ENCODE measurements at regions not wholly inside any gene's neighbourhood (a gene's known extent, or its start where the extent isn't known, plus 50 kb on each side); places are given as distances from the start of the nearest gene placed in this dataset.
"Not testable (repeated sequence)": the region's sequence is repeated elsewhere in the genome, so short reads cannot be mapped to it uniquely, and the experiment has no call there.

DNA sequence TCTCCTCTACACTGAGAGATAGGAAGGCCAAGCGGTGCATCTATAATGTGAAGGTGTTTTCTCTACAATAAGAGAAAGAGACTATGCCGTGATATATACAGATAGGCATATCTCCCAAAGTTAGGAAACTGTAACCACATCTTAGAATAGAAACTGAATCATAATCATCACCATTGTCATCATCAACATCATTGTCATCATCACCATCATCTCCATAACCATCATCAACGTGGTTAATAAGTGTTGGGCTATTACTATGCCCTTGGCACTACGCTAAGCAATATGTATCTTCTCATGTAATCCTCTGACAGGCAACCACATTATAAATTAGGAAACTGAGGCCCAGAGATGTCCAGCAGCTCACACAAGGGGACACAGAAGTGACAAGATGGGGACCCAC lies 369.9 kb downstream of the ANAPC1 start:
- DNase-seq: not testable (repeated sequence)

DNA sequence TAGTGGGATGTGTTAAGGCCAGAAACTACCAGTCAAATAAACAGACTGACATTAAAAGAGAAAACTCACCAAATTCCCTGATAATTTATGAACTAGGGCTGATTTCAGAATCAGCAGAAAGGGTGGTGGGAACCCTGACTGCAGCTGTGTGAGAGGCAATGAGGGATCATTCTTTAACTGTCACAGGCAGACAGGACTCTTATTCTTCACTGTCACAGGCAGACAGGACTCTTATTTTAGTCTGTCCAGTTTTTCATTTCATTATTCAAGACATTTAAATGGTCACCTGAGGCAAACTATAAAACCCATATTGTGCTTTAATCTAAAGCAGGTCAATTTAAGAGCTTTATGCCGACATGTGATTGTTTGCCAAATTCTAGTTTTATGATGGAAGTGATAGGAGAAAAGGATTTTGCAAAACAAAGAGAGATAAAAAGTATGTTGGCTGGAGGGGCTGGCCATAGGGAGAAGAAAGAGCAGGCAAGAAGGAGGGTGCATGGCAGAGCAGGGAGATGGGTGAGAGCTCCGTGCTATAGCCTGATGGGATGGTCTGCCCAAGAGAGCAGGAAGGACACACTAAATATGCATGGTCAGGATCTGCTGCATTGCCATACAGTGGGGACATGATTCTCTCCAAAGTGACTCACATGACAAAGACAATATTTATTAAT lies 366.8 kb downstream of the ANAPC1 start:
- DNase-seq: not testable (repeated sequence)

DNA sequence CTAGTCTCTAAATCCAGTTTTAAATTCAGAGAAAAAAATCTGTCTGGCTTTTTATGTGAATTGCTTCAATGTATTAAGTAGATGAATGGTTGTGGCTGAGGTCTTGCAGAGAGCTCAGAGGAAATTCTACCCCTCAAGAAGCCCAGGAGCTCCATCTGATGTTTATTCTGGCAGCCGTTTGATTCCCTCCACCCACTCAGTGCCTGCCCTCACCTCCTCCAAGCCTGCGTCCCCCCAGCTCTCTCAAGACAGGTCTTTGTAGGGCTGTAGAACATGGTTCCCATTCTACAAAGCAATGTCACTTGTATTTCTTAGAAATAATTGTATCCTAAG lies 366.3 kb downstream of the ANAPC1 start:
- DNase-seq: not testable (repeated sequence)

DNA sequence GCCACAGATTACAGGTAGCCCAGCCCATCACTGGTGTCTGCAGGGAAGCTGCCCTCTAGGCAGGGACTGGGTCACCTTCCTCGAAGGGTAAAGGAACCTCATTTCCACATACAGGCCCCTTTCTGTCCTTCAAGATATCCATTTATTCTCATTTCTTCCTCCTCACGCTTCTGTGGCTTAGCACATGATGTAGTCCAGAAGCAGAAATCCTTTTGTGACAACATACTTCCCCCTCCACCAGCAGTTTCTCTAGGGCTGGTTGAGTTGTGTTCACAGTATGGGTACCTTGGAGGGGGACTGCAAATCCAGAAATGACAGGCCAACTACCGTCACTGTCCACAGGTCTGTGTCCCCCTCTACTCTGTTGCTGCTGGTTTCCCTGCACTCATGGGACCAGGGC lies 364.9 kb downstream of the ANAPC1 start:
- DNase-seq: no peak

DNA sequence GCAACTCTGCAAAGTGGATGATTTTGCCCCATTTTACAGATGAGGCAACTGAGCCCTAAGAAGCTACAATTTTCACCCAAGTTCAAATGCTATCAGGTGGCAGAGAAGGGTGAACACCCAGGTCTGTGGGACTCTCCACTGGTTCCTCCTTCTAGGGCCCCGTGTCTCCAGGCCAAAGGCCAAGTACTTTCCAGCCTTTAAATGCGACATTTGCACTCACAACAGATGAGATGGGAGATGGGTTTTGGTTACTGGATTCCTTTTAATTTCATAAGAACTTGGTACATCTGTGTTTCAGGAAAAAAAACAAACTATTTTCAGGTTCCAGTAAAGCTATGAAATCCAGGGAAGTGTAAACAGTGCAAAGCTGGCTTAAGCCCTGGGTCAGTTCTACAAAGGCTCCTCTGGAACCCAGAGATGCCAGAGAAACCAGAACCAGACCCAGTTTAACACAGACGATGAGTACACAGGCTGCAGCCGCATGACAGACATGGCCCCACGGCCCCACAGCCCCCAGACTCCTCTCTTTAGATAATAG lies 361.7 kb downstream of the ANAPC1 start:
- DNase-seq: no peak

DNA sequence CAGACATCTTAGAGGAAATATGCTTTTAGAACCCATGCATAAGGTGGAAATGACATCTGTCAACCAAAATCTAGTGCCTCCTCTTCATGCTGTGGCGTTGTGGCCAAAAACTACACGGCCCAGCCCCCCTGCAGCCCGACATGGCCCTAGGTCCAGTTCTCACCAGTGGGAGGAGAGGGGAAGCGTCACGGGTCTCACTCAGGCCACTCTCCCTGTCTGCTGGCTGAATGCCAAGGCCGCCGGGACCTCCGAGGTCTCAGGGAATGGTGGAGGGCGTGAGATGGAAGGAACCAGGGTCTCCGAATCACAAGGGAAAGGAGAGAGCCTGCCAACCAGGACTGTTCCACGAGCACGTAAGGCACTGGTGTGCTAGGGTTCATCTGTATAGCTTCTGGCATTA lies 361.0 kb downstream of the ANAPC1 start:
- no peak for DNase-seq

DNA sequence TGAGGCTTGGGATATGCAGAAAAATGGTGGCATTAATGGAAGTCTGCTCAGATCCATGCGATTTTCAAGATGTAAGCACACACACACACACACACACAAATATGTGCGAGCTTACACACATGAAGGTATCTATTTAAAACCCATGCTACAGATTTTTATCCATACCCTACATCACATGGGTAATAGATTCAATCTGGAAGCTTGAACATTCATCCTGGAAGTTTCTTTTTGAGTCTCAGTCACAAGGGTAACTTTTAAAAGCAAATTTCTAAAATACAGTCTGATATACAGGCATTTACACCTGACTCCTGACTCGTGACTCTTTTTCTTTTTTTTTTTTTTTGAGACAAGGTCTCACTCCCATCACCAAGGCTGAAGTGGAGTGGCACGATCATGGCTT lies 359.0 kb downstream of the ANAPC1 start:
- DNase-seq: not testable (repeated sequence)

DNA sequence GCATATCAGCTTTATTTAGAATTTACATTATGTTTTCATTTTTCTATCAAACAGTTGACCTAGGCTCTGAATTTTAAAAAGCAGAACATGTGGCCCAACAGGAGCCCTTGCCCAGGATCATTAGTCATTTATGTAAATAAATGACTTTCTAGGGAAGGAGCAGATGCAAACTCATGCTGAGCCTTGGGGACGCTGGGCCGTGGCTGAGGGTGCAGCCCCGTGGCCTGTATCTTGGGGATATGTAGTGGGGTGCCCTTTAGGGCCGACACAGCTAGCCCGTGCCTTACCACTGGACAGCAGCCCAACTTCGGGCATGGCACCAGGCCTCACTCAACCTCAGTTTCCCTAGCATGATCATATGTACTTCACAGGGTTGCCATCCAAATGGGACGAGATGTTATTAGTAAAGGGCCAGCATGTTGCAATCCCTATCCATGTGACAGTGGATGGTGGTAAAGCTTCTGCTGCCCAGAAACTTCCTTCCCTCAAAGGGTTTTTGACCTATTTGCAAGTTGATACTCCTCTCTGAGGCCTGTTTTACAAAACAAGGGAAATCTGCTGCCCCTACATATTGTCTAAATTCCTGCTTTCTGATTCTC lies 357.9 kb downstream of the ANAPC1 start:
- DNase-seq: not testable (repeated sequence)

DNA sequence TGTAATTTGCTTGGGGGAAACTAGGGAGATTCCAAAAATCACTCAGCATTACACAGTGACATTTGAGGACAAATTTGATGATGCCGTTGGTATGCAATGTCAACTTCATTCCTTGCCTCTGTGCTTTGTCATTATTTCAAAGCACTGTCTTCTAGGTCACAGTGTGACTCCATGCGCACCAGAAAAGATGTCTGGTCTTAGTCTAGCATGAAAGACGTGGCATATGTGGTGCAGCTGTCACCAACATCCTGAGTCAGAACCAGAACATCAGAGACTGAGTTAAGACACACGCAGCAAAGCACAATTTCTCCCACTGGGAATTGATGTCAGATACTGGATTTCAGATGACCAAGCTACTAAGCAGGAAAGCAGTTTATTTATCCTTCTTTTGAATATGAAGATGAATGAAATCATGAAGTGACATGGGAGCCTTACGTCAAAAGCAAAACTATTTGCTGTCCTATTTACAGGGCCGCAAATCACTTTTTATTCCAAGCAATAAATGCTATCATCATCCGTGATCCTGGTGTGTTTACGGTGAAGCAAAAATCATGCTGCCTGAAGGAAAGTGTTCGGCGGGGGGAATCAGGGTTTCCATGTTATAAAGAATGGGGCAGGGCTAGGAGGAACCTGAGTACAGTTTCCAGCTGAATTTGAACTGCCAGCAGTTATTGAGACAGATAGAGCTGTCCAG lies 356.1 kb downstream of the ANAPC1 start:
- not testable (repeated sequence) for DNase-seq

DNA sequence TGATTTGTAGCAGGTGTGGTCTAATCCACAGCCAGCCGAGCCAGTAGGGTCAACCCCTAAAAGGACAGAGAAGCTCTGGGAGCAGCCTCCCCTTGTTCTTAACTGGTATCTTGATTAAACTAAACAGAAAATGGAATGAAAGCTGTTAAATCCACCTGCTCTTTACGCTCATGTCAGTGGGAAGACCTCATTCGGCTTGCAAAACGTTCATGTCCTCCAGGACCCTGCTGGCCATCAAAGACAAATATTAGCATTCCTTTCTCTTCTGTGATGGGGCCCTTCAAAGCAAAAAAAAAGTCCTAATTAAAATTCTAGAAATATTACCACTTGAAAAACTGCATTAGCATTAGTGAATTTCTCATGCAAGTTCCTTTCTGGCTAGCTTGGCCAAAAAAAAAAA lies 355.0 kb downstream of the ANAPC1 start:
- DNase-seq: not testable (repeated sequence)

DNA sequence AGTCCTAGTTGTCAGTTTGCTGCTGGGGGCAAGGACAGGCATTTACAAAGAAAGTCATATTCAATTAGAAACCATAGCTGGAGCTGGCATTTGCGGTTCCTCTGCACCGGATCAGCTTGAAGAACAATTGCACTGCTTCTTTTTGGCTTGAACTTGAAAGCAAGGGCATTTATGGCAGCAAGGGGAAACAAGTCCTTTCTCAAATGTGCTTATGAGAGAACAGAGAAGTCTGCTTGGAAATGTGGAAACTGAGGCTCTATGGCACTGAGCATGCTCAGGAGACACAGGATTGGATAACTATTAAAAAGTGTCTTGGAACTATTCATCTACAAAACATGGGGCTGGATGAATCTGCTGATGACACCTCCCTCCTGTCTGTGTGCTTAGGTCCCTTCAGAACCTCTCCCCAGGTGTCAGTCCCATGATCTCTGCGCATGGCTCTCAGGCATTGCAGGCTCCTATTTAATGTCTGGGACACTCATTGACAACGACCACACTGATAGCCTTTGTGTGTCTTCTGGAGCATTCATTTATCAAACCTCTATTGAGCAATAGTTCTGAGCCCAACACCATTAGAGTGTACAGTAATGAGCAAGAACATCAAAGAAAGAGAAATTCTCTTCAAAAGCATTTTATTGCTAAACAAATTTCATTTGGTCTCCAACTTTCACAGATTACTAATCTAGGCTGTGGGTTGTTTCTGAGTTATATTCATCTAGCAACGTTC lies 353.6 kb downstream of the ANAPC1 start:
- DNase-seq: not testable (repeated sequence)

DNA sequence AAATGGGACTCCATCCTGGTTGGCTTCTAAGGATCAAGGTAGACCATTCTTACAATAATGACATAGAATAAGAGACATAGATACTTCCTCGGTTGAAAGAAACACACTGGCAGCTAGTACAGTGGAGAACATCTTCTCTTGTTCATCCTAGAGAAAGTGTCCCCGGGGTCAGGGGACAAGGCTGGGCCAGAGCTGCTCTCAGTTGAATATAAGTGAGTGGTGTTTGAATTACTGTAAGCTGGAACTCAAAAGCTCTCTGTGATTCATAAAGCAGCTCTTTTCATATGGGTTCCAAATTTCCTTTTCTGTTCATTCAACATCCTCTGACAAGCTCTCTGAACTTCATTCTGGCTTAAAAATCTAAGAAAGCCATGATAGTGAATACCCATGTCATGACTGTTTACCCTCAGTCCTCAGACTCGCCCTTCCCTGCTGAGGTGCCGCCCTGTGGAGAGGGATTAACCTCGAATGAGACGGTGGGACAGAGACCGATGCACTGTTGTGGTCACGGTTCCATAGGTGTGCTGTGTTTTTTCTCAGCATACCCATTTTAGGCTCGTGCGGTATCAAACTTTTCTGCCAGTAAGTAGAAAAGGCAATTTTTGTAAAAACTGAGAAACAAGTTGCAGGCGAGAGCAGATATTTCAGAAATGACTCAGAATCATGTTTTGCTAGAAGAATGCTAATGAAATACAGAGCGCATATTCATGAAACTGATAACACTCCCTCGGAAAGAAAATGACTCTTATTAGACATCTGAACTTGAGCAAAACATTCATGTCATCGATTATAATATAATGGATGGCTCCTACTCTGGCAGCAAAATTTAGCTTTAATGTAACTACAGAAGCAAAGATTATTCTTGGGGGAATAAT lies 351.1 kb downstream of the ANAPC1 start:
- not testable (repeated sequence) for DNase-seq

DNA sequence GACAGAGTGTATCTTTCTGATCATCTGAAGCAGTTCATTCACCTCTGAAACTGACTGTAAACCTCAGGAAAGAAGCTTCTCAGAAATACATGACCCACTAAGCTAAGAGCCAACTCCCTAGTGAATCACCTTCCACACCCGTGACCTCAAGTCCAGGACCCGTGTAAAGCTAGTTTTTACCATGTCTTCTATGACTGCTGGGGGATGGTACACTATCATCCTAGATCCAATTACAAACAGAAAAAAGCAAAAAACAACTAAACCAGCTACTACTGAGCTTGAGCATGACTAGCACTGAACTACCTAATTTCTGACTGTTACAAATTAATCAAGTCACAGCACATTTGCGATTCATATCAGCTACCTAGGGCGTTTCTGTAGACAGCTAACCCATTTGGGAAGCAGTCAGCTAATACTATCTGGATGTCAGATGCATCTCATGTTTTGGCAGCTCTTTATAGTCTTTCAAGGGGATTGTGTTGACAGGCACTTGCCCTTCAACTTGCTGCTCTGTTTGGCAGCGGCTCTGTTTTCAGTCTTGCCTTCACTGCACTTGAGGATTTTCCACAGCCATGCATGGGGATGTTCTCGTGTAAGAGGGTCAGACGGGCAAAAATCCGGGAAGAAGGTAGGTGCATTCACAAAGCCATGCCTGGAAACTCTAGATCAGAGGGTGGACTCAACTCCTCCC lies 350.3 kb downstream of the ANAPC1 start:
- not testable (repeated sequence) for DNase-seq

DNA sequence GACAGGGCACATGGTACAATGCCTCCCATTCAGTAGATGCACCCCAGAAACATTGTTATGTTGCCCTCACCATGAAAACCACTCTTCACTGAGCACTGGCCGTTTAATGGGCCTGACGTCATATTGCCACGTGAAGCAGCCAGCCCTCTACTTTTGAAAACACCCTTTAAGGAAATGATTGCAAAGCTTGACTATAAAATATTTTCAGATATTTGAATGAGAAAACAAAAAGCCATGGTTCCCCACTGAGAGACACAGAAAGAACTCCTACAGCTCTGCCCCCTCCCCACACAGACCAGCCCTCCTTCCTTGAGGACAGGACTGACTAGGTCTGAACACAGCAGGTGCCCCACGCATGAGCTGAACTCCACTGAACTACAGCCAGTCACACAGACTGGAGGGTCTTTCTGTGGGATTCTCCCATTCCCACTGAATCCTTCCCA lies 349.1 kb downstream of the ANAPC1 start:
- peak; percentile 48 for DNase-seq

DNA sequence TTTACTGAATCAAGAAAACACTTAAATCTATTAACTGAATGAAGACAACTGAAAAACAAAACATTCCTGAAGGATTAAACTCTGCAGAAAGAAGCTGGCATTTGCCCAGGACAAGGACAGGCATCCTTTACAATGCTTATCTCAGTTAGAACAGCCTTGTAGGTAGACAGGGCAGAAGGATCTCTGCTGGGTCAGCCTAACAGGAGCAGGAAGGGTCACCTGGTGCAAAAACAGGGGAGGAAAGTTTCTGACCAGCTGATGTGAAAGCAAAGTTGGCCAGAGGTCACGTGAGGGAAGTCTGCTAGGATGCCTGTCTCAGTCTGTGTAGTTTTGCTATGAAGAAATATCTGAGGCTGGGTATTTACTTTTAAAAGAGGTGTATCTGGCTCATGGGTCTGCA lies 348.6 kb downstream of the ANAPC1 start:
- no peak for DNase-seq

DNA sequence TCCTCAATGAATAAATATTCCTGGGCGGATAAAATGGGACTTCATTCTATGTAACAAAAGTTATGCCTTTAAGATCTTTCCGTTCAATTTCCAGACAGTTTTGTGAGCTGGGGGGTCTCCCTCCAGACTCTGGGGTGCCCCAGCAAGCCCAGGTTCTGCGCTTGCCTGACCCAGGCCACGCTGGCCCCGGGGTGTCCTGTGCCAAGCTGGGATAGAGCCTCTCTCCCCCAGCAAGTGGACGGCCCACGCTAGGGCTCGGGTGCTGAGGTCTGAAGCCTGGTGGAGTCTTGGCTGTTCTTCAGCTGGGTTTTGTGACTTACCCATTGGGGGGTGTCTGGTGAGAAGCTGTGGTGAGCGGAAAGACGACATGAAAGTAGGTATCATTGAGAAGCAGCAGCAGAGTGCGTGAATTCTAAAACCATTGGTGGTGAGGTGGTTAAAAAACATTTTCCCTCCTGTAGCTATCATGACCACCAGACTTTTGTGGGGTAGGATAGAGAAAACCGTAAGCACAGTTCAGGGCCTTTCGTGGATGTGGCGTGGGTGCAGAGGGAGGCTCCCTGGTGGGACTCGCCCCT lies 346.8 kb downstream of the ANAPC1 start:
- DNase-seq: no peak

DNA sequence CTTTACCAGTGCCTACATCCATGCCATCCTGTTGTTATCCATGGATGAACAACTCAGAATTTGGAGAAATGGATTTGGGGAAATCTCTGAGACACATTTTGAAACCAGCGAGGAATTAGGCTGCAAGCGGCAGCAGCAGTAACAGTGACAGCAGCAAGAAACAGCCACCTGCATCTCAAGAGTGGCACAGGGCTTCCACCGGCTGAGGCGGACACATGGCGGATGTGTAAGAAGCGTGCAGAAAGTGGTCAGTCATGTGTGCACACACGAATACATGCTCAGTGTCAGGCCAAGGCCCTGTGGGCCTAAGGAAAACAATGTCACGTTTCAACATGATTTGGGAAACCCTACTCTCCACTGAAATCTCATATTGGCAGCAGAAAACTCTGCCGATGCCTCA lies 344.0 kb downstream of the ANAPC1 start:
- not testable (repeated sequence) for DNase-seq

DNA sequence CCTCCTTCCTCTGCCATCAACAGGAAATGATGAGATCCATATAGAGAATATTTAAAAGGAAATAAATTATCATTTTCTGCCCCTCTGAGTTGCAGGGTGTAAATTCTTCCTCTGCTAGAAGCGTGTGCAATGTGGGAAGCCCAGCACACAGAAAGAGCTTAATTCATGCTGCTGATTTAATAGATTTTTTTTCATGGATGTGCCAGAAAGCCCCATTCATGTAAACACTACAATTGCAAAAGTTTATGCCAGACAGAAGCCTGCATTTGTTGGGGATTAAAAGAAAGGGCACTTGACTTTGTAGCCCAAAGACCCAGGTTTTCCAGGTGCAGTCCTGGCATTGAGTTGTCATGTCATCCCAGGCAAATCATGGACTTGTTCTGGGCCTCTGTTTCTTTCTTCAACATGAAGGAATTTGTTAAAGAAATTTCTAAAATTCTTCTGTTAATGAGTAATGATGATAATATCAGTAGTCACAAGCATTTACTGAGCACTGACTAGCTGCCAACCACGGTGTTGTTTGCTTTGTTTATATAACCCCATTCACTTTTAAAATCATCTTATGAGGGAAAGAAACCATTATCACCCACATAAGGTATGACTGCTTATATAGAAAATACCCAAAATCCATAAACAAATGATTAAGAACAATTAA lies 341.7 kb downstream of the ANAPC1 start:
- DNase-seq: not testable (repeated sequence)

DNA sequence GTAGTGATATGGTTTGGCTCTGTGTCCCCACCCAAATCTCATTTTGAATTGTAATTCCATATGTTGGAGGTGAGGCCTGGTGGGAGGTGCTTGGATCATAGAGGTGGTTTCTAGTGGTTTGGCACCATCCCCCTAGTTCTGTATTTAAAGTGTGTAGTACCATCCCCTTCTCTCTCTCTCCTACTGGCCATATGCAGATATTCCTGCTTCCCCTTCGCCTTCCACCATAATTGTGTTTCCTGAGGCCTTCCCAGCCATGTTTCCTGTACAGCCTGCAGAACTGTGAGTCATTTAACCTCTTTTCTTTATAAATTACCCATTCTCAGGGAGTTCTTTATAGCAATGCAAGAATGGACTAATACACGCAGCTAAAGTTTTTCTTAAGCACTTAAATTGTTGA lies 340.0 kb downstream of the ANAPC1 start:
- DNase-seq: not testable (repeated sequence)

DNA sequence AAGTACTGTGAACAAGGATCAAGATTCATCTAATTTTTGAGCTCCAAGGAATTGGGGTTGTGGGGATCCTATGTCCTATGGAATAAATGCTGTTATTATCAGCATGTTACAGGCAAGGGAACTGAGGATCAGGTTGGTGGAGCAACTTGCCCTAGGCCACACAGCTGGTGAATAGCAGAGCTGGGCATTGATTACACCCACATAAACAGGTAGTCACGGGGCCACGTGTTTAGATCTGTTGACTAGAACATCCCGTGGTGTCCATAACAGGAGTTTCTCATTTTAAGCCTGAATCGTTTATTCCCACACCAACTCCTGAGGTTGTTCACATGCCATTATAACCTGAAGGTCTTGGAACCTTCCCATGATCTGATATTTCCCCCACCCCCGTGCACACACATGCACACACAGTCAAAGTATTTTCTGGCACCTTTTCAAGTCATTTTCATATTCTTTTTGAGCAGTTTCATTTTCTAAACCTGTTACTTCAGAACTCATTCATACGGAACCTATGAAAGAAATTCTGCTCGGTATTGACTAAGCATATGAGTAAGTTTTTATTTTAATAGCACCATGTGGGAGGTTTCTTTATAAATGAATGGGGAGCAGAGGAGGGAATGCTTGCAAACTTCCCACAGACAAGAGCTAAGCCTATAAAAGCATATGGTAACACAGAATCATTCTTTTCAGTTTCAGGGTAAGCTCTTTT lies 338.1 kb downstream of the ANAPC1 start:
- DNase-seq: not testable (repeated sequence)
